Muscle layer of duodenum (tissue), 2 donors: ENCODE measurements at regions not wholly inside any gene's neighbourhood (a gene's known extent, or its start where the extent isn't known, plus 50 kb on each side); places are given as distances from the start of the nearest gene placed in this dataset.

Experiments
- H3K27ac ChIP-seq: one replicate; pipeline ENCODE4 v1.7.0; 2013; ENCODE audit warnings: mild to moderate bottlenecking, low read length
- H3K27me3 ChIP-seq: one replicate; pipeline ENCODE4 v1.7.0; 2013; ENCODE audit warnings: low read depth, mild to moderate bottlenecking, control low read depth, low read length
- H3K36me3 ChIP-seq, 2 donors: one replicate each; pipeline ENCODE4 v1.7.0; 2013; ENCODE audit warnings: low read length in 2 of 2, control low read depth in 1 of 2, mild to moderate bottlenecking in 1 of 2; ENCODE audit not compliant: insufficient read depth in 2 of 2, control insufficient read depth in 1 of 2
- H3K4me1 ChIP-seq, 2 donors: one replicate each; pipeline ENCODE4 v1.7.0; 2013; ENCODE audit warnings: low read length in 2 of 2, mild to moderate bottlenecking in 2 of 2, control low read depth in 1 of 2, moderate library complexity in 1 of 2; ENCODE audit not compliant: insufficient read depth in 2 of 2, control insufficient read depth in 1 of 2
- H3K4me3 ChIP-seq, 2 donors: one replicate each; pipeline ENCODE4 v1.7.0; 2013; ENCODE audit warnings: low read length in 2 of 2, low read depth in 1 of 2, mild to moderate bottlenecking in 1 of 2
- H3K9me3 ChIP-seq, 2 donors: one replicate each; pipeline ENCODE4 v1.7.0; 2013; ENCODE audit warnings: low read length in 2 of 2, control low read depth in 1 of 2, mild to moderate bottlenecking in 1 of 2; ENCODE audit not compliant: control insufficient read depth in 1 of 2
- donor health status: healthy.

DNA sequence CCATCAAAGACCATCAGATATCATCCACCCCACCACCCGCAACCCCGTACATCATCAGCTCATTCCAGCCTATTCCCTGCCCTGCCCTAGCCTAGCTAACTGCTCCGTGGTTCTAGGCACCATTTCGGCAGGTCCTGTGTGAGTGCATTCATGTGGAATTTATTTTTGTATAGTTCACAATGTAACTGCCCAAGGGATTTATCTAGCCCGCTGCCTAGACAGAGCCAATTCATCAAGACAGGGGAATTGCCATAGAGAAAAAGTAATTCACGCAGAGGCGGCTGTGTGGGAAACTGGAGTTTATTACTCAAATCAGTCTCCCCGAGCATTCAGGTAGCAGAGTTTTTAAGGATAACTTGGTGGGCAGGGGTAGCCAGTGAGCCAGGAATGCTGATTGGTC is 109.2 kb upstream of the UBL3 start:
- H3K27ac ChIP-seq, result no peak overlapping the region
- H3K4me3 ChIP-seq, result no peak overlapping the region
- peaks cover 0 to 2% of the 10 kb centered on the region in 2 donors for H3K9me3 ChIP-seq
- H3K4me1 ChIP-seq, result peaks cover 0 to 3% of the 10 kb centered on the region in 2 donors
- H3K27me3 ChIP-seq, result no peaks in the 10 kb centered on the region
- no peaks in the 10 kb centered on the region for H3K36me3 ChIP-seq

DNA sequence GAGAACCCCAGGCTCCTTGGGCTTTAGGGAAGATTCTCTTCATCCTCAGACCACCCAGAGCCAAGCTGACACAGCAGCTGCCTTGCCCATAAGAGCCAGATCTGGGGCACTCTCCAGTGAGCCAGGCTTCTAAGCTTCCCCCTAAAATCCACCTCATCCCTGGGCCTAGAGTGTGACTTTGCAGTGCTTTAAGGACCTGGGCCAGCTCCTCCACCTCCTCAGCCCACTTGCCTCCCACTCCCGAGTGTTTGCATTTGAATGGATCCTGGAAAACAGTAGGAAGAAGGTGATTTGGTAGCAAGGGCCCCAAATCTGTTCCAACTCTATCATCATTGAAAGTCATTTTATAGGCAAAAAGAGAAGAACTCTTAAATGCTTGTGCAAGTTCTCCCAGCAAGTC is 108.7 kb upstream of the UBL3 start:
- H3K4me1 ChIP-seq, result peaks cover 0 to 3% of the 10 kb centered on the region in 2 donors
- H3K9me3 ChIP-seq, result no peaks in the 10 kb centered on the region
- H3K27me3 ChIP-seq, result no peaks in the 10 kb centered on the region
- H3K27ac ChIP-seq, result no peak overlapping the region
- H3K36me3 ChIP-seq, result no peaks in the 10 kb centered on the region
- no peak overlapping the region for H3K4me3 ChIP-seq

DNA sequence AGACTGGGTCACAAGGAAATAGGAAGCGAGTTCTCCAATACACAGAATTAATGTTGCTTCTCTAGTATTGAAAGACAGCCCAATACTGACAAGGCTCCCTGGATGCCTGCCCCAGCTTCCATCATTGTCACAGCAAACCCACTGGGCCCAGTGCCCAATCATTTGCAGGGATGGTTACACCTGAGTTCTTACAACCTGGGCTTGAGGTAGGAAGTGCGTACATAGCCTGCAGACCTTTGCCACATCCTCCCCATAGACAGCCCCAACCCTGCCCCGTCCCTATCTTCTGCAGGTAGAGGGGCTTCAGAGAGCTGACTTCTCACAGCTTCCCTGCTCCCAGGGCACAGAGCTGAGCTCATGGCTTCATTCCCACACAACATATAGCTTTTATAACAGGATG is 108.1 kb upstream of the UBL3 start:
- H3K36me3 ChIP-seq, result no peaks in the 10 kb centered on the region
- no peaks in the 10 kb centered on the region for H3K9me3 ChIP-seq
- no peak overlapping the region for H3K27ac ChIP-seq
- H3K4me3 ChIP-seq, result no peak overlapping the region
- H3K4me1 ChIP-seq, result peaks cover 0 to 3% of the 10 kb centered on the region in 2 donors
- no peaks in the 10 kb centered on the region for H3K27me3 ChIP-seq

DNA sequence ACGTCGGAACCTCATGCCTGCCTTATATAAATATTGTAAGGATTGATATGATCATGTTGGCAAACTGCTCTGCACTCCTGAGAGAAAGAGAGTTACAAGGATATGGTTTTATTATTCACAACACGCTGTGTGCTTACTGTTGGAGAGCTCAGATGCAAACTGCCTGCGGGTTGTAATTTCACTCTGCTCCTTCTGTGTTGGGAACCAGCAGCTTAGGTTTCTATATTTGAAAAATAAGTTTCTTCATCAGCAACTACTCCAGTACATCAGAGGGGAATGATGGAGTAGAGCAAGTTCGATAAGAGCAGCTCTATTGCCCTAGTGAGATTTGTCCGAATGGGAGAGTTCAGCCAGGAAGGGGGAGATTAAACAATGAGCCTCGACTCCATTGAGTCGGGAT is 106.9 kb upstream of the UBL3 start:
- Histone ChIP-seq H3K36me3 (no peaks in the 10 kb centered on the region), H3K9me3 (no peaks in the 10 kb centered on the region), H3K4me1 (peaks cover 0 to 3% of the 10 kb centered on the region in 2 donors), H3K27me3 (no peaks in the 10 kb centered on the region), H3K27ac (no peak overlapping the region), H3K4me3 (no peak overlapping the region)

DNA sequence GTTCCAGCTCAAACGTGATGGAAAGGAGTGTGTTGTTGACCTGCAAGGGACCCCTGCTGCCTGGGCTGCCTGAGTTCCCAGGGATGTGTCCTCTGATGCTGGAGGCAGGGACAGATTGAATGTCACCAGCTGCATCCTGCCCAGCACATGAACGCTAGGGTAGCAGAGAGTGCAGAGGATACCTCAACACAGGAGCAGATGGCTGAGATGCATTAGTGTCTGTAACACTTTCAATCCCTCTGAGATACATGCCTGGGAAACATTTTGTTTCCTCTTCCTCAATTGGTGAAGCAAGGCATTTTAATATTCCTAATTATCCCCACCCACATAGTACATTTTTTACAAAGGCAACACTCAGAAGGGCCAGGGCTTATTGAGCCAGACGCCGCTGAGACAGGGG is 106.4 kb upstream of the UBL3 start:
- H3K27me3 ChIP-seq, result no peaks in the 10 kb centered on the region
- H3K9me3 ChIP-seq, result no peaks in the 10 kb centered on the region
- no peak overlapping the region for H3K4me3 ChIP-seq
- H3K27ac ChIP-seq, result no peak overlapping the region
- H3K36me3 ChIP-seq, result no peaks in the 10 kb centered on the region
- peaks cover 0 to 3% of the 10 kb centered on the region in 2 donors for H3K4me1 ChIP-seq

DNA sequence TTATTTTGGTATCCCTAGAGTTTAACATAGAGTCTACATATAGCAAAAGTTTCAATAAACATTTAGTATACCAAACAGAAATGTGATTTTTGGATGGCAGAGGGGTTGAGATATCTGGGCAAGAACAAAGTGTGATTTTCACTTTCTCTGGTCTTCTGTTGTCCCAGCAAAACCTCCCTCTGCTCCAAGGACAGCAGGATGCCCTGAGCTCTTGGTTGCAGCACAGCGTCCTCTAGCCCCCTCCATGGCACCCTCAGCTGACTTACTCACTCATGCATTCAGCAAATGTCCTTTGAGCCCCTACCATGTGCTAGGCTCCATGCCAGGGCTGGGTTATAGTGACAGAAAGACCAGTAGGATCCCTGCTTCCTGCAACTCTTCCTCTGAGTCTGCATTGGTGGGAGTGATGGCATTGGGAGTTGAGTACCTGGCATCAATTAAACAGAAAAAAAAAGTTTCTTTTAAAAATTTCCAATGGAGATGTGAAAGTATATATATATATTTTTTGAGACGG is 104.8 kb upstream of the UBL3 start:
- Histone ChIP-seq H3K4me1 (peaks cover 0 to 3% of the 10 kb centered on the region in 2 donors), H3K4me3 (no peak overlapping the region), H3K27me3 (no peaks in the 10 kb centered on the region), H3K27ac (no peak overlapping the region), H3K36me3 (no peaks in the 10 kb centered on the region), H3K9me3 (no peaks in the 10 kb centered on the region)

DNA sequence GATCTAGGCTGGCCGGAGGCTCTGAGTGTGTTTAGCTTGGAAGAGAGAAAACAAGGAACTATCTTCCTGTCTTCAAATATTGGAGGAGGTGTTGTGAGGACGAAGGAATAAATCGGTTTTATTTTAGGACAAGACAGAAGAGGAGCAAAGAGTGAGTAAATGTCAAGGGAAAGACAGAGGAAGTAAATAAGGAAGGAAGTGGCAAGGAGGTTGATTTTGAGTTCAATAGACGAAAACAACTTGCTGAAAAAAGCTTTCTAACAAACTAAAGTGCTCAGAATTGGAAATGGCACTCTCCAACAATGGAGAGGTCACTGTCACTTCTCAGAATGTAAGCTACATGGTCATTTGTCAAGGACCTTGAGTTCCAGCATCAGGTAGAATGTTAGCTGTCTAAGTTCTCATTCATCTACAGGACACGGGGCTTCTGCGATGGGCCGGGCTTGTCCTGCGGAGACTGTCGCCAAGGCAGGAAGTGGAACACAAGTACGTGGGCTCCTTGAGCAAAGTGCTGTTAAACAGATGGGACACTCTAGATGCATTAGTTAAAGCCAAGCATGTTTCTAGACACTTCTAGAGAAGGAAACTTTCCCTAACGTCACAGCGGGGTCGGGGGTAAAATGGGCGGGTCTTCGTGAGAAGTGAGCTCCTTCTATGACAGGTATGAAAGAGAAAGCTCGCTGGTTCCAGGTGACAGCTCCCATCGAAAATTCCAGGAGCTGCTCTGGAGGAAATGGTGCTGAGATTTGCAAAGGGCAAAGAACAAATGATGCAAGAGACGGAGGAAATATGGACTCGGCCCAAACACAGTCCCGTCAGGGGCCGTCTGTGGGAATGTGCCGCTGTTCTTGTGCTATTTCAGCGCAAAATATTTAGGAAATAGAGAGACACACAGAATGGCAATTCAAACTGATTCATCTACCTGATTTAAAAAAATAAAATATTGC is 103.9 kb upstream of the UBL3 start:
- Histone ChIP-seq H3K27ac (no peak overlapping the region), H3K27me3 (no peaks in the 10 kb centered on the region), H3K4me3 (peak overlapping the region in 1 of 2 donors; percentile 30), H3K36me3 (no peaks in the 10 kb centered on the region), H3K4me1 (peaks cover 0 to 3% of the 10 kb centered on the region in 2 donors), H3K9me3 (no peaks in the 10 kb centered on the region)

DNA sequence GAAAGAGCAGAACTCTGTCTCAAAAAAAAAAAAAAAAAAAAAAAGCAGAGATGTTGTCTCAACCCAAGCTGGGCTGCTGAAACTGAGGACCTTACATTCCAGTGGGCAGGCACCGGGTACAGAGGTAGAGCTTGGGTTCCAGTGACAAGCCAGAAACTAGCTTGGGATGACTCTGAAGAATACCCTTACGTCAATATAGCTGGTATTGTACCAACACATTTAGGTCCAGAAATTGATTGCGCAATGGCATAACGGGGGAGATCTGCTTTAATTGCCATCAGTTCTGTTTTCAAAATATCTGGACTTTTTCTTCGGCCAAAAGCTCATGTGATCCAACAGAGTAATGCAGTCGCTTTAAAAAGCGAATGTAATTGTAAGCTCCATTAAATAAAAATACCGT is 103.1 kb upstream of the UBL3 start:
- H3K27ac ChIP-seq, result no peak overlapping the region
- no peaks in the 10 kb centered on the region for H3K27me3 ChIP-seq
- H3K9me3 ChIP-seq, result no peaks in the 10 kb centered on the region
- H3K4me3 ChIP-seq, result no peak overlapping the region
- H3K36me3 ChIP-seq, result no peaks in the 10 kb centered on the region
- H3K4me1 ChIP-seq, result peaks cover 0 to 6% of the 10 kb centered on the region in 2 donors

DNA sequence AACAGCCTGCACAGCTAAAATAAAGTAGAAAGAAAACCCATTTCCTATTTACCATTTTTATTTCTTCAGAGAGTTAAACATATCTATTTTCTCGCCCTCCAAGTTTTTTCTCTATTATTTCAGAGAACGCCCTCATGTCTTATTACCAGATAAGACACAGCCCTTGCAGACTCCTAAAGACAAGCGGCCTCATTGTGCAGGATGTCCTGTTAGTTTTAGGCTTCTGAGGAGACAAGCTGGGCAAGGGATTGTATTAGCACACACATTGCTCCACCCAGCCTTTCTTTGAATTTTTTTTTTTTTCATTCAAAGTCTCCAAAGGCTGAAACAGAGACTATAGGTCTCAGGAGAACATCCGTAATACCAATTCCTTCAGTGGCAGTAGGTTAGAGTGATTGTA is 101.8 kb upstream of the UBL3 start:
- no peak overlapping the region for H3K4me3 ChIP-seq
- H3K36me3 ChIP-seq, result no peaks in the 10 kb centered on the region
- no peaks in the 10 kb centered on the region for H3K27me3 ChIP-seq
- no peaks in the 10 kb centered on the region for H3K9me3 ChIP-seq
- H3K27ac ChIP-seq, result no peak overlapping the region
- H3K4me1 ChIP-seq, result peaks cover 0 to 7% of the 10 kb centered on the region in 2 donors

DNA sequence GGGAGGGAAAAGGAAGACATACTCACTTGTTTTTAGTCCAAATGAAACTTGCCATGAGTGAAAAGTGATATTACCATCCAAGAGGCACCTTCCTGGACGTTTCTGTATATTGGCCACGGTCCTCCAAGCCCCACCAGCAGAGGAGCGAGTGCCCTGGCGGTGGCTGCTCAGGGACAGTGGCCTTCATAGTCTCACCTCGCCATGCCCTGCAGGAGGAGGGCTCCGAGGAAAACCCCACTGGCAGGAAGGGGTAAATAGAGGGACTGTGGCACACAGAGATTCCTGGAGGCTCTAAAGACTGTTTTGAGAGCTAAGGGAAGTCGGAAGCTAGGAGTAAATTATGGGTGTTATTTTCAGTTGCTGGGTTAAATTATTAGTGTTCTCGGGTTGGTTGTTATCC is 98.4 kb upstream of the UBL3 start:
- peaks cover 0 to 4% of the 10 kb centered on the region in 2 donors for H3K4me1 ChIP-seq
- H3K9me3 ChIP-seq, result no peaks in the 10 kb centered on the region
- H3K4me3 ChIP-seq, result no peak overlapping the region
- H3K27ac ChIP-seq, result no peak overlapping the region
- no peaks in the 10 kb centered on the region for H3K27me3 ChIP-seq
- no peaks in the 10 kb centered on the region for H3K36me3 ChIP-seq

DNA sequence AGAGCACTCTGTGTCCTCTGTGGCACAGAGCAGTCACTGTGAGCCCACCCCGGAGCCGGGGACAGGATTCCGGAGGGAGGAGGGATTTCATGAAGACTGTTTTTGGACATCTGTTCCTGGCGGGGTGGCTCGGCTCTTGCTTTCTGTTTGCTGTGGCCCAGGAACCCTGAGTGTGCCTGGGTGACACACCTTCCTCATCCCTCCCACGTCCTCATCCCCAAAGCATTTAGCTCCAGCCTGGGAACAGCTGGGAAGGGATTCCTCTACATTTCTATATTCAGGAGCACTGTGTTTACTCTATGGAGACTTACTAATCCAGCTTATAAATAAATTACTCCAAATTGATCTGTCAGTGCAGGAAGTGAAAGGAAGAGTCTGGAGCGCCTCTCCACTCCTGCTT is 97.8 kb upstream of the UBL3 start:
- Histone ChIP-seq H3K36me3 (no peaks in the 10 kb centered on the region), H3K27ac (no peak overlapping the region), H3K9me3 (no peaks in the 10 kb centered on the region), H3K4me3 (no peak overlapping the region), H3K4me1 (peaks cover 0 to 4% of the 10 kb centered on the region in 2 donors), H3K27me3 (no peaks in the 10 kb centered on the region)
